Activated effector memory CD4-positive, alpha-beta T cell treated with anti-CD3 and anti-CD28 coated beads, Interleukin-2, amount 50 U/mL, for 16 hours (primary cell): ENCODE measurements at regions not wholly inside any gene's neighbourhood (a gene's known extent, or its start where the extent isn't known, plus 50 kb on each side); places are given as distances from the start of the nearest gene placed in this dataset.
"Not testable (repeated sequence)": the region's sequence is repeated elsewhere in the genome, so short reads cannot be mapped to it uniquely, and the experiment has no call there.

Experiments
- DNase-seq: peaks from one replicate; pipeline ENCODE4 v3.0.0-alpha.2; 2020

GRCh38 chr13:50463719-50464118 is 379.8 kb downstream of the DLEU7 start:
- DNase-seq, result no peak

GRCh38 chr13:50464349-50465251 is 378.9 kb downstream of the DLEU7 start:
- DNase-seq, result no peak

GRCh38 chr13:50466456-50466855 is 377.0 kb downstream of the DLEU7 start:
- no peak for DNase-seq

- no peak for DNase-seq
Observed at GRCh38 chr13:50467156-50468110, 376.1 kb downstream of the DLEU7 start.

GRCh38 chr13:50468849-50469669 is 374.4 kb downstream of the DLEU7 start:
- no peak for DNase-seq

GRCh38 chr13:50473050-50473449 is 370.4 kb downstream of the DLEU7 start:
- not testable (repeated sequence) for DNase-seq

GRCh38 chr13:50474088-50474662 is 369.3 kb downstream of the DLEU7 start:
- DNase-seq, result no peak

GRCh38 chr13:50476577-50477285 is 366.8 kb downstream of the DLEU7 start:
- DNase-seq, result no peak

- DNase-seq, result no peak
Observed at GRCh38 chr13:50481936-50482335, 361.6 kb downstream of the DLEU7 start.

- DNase-seq, result no peak
Observed at GRCh38 chr13:50483416-50483815, 360.1 kb downstream of the DLEU7 start.

- no peak for DNase-seq
Observed at GRCh38 chr13:50484472-50485113, 358.9 kb downstream of the DLEU7 start.

- no peak for DNase-seq
Observed at GRCh38 chr13:50485979-50486935, 357.2 kb downstream of the DLEU7 start.

- DNase-seq, result no peak
Observed at GRCh38 chr13:50493683-50494082, 349.8 kb downstream of the DLEU7 start.

- DNase-seq, result no peak
Observed at GRCh38 chr13:50494138-50494537, 349.4 kb downstream of the DLEU7 start.

- DNase-seq, result not testable (repeated sequence)
Observed at GRCh38 chr13:50503212-50503611, 340.3 kb downstream of the DLEU7 start.

GRCh38 chr13:50509167-50509566 is 334.3 kb downstream of the DLEU7 start:
- DNase-seq, result no peak

GRCh38 chr13:50509771-50510441 is 333.6 kb downstream of the DLEU7 start:
- DNase-seq, result no peak

- not testable (repeated sequence) for DNase-seq
Observed at GRCh38 chr13:50510885-50511545, 332.5 kb downstream of the DLEU7 start.

GRCh38 chr13:50511877-50512341 is 331.6 kb downstream of the DLEU7 start:
- DNase-seq, result no peak
